HCT116 (cell line): ENCODE measurements at regions not wholly inside any gene's neighbourhood (a gene's known extent, or its start where the extent isn't known, plus 50 kb on each side); places are given as distances from the start of the nearest gene placed in this dataset.

ENCODE experiments used
- EZH2phosphoT487 ChIP-seq: fragments of 200-600 bp; IDR thresholded peaks from 2 replicates; pipeline ENCODE4 v1.6.1; 2018; ENCODE audit warnings: antibody characterized with exemption, borderline replicate concordance
- JUND ChIP-seq: IDR thresholded peaks from 2 replicates; pipeline ENCODE4 v1.6.1; 2012
- POLR2AphosphoS5 ChIP-seq: IDR thresholded peaks from 2 replicates; pipeline ENCODE4 v1.6.1; 2011; ENCODE audit warnings: mild to moderate bottlenecking, low read depth, low read length, moderate library complexity
- SP1 ChIP-seq: IDR thresholded peaks from 2 replicates; pipeline ENCODE4 v1.6.1; 2012; ENCODE audit warnings: low read depth
- TCF7L2 ChIP-seq: IDR thresholded peaks from 2 replicates; pipeline ENCODE4 v1.7.0; 2011; ENCODE audit warnings: borderline replicate concordance, inconsistent platforms; ENCODE audit not compliant: insufficient read depth, insufficient read length; ENCODE audit errors: extremely low read depth
- ZNF274 ChIP-seq: fragments of 200-500 bp; sonication (Bioruptor generic); IDR thresholded peaks from 2 replicates; pipeline ENCODE4 v1.6.1; 2014; ENCODE audit warnings: mild to moderate bottlenecking, low read depth, low read length, inconsistent platforms
- TF ChIP-seq, protein P1 (sequence below), 3 experiments: fragments of 200-600 bp in 1 of 3; sonication (generic) in 1 of 3; IDR thresholded peaks in 2 of 3; conservative IDR thresholded peaks in 1 of 3; 2 replicates each; pipeline ENCODE4 v1.5.1; 2012 to 2017; ENCODE audit warnings: low read depth in 2 of 3, low read length in 2 of 3, antibody characterized with exemption in 1 of 3, borderline replicate concordance in 1 of 3, control low read depth in 1 of 3, mild to moderate bottlenecking in 1 of 3, mixed read lengths in 1 of 3, mixed run types in 1 of 3, moderate library complexity in 1 of 3; ENCODE audit not compliant: insufficient read depth in 1 of 3
- TF ChIP-seq, protein P2 (sequence below): IDR thresholded peaks from 2 replicates; pipeline ENCODE4 v1.6.1; 2012; ENCODE audit warnings: low read depth
- TF ChIP-seq, protein P3 (sequence below): IDR thresholded peaks from 2 replicates; pipeline ENCODE4 v1.6.1; 2012

- TF ChIP-seq, protein P1, sequence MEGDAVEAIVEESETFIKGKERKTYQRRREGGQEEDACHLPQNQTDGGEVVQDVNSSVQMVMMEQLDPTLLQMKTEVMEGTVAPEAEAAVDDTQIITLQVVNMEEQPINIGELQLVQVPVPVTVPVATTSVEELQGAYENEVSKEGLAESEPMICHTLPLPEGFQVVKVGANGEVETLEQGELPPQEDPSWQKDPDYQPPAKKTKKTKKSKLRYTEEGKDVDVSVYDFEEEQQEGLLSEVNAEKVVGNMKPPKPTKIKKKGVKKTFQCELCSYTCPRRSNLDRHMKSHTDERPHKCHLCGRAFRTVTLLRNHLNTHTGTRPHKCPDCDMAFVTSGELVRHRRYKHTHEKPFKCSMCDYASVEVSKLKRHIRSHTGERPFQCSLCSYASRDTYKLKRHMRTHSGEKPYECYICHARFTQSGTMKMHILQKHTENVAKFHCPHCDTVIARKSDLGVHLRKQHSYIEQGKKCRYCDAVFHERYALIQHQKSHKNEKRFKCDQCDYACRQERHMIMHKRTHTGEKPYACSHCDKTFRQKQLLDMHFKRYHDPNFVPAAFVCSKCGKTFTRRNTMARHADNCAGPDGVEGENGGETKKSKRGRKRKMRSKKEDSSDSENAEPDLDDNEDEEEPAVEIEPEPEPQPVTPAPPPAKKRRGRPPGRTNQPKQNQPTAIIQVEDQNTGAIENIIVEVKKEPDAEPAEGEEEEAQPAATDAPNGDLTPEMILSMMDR (IDR thresholded peaks at IDR 0.05 in 2 of 3, conservative IDR thresholded peaks at IDR 0.05 in 1 of 3; ENCODE audit: borderline replicate concordance in 1 of 3, insufficient read depth in 1 of 3, low read depth in 2 of 3, low read length in 2 of 3), result no peak
- TF ChIP-seq, protein P2, sequence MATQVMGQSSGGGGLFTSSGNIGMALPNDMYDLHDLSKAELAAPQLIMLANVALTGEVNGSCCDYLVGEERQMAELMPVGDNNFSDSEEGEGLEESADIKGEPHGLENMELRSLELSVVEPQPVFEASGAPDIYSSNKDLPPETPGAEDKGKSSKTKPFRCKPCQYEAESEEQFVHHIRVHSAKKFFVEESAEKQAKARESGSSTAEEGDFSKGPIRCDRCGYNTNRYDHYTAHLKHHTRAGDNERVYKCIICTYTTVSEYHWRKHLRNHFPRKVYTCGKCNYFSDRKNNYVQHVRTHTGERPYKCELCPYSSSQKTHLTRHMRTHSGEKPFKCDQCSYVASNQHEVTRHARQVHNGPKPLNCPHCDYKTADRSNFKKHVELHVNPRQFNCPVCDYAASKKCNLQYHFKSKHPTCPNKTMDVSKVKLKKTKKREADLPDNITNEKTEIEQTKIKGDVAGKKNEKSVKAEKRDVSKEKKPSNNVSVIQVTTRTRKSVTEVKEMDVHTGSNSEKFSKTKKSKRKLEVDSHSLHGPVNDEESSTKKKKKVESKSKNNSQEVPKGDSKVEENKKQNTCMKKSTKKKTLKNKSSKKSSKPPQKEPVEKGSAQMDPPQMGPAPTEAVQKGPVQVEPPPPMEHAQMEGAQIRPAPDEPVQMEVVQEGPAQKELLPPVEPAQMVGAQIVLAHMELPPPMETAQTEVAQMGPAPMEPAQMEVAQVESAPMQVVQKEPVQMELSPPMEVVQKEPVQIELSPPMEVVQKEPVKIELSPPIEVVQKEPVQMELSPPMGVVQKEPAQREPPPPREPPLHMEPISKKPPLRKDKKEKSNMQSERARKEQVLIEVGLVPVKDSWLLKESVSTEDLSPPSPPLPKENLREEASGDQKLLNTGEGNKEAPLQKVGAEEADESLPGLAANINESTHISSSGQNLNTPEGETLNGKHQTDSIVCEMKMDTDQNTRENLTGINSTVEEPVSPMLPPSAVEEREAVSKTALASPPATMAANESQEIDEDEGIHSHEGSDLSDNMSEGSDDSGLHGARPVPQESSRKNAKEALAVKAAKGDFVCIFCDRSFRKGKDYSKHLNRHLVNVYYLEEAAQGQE, result no peak
- TF ChIP-seq, protein P3, sequence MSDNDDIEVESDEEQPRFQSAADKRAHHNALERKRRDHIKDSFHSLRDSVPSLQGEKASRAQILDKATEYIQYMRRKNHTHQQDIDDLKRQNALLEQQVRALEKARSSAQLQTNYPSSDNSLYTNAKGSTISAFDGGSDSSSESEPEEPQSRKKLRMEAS, result no peak
- TF ChIP-seq POLR2AphosphoS5 (no peak), EZH2phosphoT487 (no peak), ZNF274 (no peak), JUND (no peak), SP1 (no peak), TCF7L2 (no peak)
Measured at GRCh38 chr3:84683493-84683892, 275.3 kb upstream of the CADM2 start.
